ENCODE measurements at regions not wholly inside any gene's neighbourhood (a gene's known extent, or its start where the extent isn't known, plus 50 kb on each side); places are given as distances from the start of the nearest gene placed in this dataset.

DNA sequence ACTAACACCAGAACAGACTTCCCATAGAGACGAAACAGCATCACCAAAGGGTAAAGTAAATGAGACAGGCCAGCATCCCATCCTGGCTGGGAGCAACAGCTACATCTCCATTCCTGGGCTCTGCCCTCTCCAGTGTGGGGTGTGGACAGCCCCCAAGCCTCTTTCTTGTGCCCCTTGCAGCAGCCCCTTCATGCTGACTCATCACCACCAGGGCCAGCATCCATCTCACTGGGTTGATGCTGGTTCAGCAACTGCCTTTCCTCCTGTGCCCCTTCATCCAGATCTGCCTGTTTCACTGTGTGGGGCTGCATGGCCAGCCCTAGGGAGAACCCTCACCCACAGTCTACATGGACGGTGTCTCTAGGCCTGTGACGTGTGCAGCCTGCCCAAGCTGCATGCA is 569.1 kb upstream of the TBX3 start:
- TF ChIP-seq, protein P1, sequence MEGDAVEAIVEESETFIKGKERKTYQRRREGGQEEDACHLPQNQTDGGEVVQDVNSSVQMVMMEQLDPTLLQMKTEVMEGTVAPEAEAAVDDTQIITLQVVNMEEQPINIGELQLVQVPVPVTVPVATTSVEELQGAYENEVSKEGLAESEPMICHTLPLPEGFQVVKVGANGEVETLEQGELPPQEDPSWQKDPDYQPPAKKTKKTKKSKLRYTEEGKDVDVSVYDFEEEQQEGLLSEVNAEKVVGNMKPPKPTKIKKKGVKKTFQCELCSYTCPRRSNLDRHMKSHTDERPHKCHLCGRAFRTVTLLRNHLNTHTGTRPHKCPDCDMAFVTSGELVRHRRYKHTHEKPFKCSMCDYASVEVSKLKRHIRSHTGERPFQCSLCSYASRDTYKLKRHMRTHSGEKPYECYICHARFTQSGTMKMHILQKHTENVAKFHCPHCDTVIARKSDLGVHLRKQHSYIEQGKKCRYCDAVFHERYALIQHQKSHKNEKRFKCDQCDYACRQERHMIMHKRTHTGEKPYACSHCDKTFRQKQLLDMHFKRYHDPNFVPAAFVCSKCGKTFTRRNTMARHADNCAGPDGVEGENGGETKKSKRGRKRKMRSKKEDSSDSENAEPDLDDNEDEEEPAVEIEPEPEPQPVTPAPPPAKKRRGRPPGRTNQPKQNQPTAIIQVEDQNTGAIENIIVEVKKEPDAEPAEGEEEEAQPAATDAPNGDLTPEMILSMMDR (IDR thresholded peaks at IDR 0.05) = no peak
- ATAC-seq (ENCODE audit: low FRiP score) = no peak
- DNase-seq (ENCODE audit: low spot score) = no peak

DNA sequence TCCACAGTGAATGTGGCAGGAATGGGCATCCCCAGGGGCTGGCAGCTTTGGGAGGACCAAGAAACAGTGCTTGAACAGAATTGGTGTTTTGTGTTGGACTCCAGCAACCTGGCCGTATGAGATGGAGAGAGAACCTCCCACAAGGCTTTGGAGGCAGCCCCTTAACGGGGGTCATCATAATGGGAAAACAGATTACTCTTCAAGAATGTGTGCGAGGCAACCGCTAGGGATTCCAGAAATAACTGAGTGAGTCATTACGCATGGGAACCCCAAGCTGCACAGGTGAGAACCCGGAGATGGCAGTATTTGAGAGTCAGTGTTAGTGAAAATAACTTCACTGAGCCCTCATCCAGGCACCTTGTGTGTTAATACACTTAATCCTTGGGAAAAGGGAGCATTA is 567.8 kb upstream of the TBX3 start:
- ATAC-seq (ENCODE audit: low FRiP score) (no peak), DNase-seq (ENCODE audit: low spot score) (no peak)
- TF ChIP-seq, protein P1 (IDR thresholded peaks at IDR 0.05) = no peak

DNA sequence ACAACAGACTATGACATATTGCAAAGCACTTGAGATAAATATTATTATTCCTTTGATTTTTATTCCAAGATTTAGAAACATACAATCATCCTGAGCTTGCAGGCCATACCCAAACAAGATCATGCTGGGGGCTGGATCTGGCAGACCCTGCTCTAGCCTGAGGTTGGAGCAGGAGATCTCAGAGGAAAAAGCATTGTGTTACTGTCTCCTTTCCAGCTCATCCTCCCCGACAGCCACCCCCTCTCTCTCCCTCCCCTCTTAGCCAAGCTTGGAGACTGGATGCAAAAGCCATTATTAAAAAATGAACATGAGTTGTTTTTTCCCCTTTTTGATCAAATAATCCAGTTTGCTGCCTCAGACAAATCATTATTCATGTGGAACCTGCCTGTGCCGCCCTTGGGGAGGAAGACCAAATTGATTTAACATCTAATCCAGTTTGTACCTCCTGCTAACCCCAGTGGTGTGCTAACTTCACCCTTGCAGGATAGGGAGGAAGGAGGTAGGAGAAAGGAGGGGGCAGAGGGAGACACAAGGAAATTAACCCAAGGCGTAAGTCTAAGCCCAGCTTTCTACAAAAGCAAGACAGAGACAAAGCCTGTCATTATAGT is 565.8 kb upstream of the TBX3 start:
- TF ChIP-seq, protein P1 (IDR thresholded peaks at IDR 0.05) = no peak
- DNase-seq (ENCODE audit: low spot score) (no peak), ATAC-seq (ENCODE audit: low FRiP score) (no peak)

DNA sequence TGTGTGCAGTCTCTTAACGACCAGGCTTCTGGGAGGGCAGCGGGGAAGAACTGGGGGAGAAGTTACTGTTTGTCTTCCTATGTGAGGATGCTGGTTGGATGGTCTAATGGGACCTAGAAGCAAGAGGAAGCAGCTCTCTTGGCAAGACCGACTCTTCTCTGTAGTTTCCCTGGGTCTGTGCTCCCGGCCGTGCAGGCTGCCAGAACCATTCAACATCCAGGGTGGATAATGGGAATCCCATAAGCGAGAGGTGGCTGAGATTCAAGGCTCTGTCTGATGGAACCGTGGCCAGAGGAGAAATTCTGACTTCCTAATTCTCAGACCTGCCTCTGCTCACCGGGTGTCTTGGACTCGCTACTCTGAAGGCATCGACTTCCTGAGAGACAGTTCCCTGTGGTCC is 561.0 kb upstream of the TBX3 start:
- ATAC-seq (ENCODE audit: low FRiP score) (no peak), DNase-seq (ENCODE audit: low spot score) (no peak)
- TF ChIP-seq, protein P1 (IDR thresholded peaks at IDR 0.05) = no peak

DNA sequence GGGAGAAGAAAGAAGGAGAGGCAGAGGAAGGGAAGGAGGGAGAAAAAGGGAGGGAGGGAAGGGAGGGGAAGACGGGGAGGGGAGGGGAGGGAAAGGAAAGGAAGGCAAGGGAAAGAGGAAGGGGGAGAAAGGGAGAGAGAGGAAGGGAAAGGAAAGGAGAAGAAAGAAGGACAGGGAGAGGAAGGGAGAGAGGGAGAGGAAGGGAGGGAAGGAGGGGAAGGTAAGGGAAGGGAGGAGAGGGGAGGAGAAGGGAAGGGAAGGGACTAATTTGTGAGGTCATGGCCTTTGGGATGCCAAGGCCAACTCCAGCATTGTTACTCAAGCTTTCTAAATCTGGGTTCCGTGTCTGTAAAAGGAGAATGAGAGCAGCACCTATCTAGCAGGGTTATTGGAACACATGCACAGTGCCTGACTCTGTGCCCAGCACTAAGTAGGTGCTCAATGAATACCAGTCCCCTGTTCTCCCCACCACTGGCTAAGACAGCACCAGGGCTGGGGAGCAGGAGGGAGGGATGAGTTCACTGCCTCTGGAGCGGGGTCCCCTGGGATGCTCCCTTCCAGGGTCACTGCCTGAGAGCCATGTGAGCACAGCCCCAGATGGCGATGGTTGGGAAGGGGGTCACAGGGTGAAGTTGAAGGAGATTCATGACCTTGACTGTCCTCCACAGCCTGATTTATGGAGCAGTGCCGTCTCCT is 560.1 kb upstream of the TBX3 start:
- ATAC-seq (ENCODE audit: low FRiP score) (no peak), DNase-seq (ENCODE audit: low spot score) (no peak)
- TF ChIP-seq, protein P1 (IDR thresholded peaks at IDR 0.05) = no peak

DNA sequence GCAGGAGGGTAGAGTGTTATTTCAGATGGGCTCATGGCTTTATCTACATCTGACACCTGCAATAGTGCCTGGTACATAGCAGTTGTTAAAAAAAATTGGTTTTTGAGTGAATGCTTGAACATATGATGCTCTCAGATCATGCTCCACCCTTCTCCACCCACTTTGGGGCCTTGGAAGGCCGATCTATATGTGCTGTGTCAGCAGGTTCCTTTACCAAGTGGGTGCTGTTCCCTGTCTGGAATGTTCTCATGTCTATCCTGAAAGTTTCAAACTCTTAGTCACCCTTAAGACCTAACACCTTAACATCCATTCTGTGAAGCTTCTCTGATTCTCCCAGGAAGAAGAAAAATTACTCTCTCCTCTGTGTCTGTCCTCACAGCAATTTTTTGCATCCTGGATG is 556.3 kb upstream of the TBX3 start:
- TF ChIP-seq, protein P1 (IDR thresholded peaks at IDR 0.05) = no peak
- ATAC-seq (ENCODE audit: low FRiP score) = no peak
- no peak for DNase-seq (ENCODE audit: low spot score)

DNA sequence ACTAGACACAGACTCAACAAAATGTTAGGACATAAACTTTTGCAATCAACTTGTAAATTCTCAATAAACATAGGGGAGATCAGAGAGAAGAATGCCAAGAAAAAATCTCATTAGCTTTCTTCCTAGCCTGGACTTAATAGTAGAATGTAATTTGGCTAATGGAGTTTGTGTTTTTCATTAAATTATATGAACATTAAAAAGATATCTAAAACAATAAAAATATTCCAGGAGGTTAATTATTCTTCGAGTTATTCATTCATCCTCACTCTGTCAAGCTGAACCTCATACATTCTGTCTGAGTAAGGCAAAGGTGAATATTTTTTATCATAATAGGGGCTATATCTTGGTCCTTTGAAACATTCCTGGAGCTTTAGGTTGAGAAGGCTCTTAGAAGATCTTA is 551.9 kb upstream of the TBX3 start:
- ATAC-seq (ENCODE audit: low FRiP score) (no peak), DNase-seq (ENCODE audit: low spot score) (no peak)
- TF ChIP-seq, protein P1 (IDR thresholded peaks at IDR 0.05) = no peak

Measured in omental fat pad (tissue), 3 donors.